ENCODE measurements at regions not wholly inside any gene's neighbourhood (a gene's known extent, or its start where the extent isn't known, plus 50 kb on each side); places are given as distances from the start of the nearest gene placed in this dataset.
"Not testable (repeated sequence)": the region's sequence is repeated elsewhere in the genome, so short reads cannot be mapped to it uniquely, and the experiment has no call there.

GRCh38 chrX:106284431-106285025 is 116.4 kb downstream of the PWWP3B start:
- no peaks in the 10 kb centered on the region for H3K9me3 ChIP-seq
- no peak overlapping the region for H3K4me3 ChIP-seq (ENCODE audit: low read depth, low read length)
- Mint-ChIP-seq H3K27me3 (ENCODE audit: insufficient read depth, unreplicated experiment) (no peaks in the 10 kb centered on the region), H3K4me1 (ENCODE audit: low read depth, unreplicated experiment) (peaks cover 7% of the 10 kb centered on the region), H3K9me3 (ENCODE audit: unreplicated experiment) (no peaks in the 10 kb centered on the region), H3K4me3 (ENCODE audit: unreplicated experiment) (no peak overlapping the region), H3K36me3 (ENCODE audit: insufficient read depth, unreplicated experiment) (no peaks in the 10 kb centered on the region), H3K27ac (ENCODE audit: unreplicated experiment) (no peak overlapping the region)
- H3K4me1 ChIP-seq, result no peaks in the 10 kb centered on the region
- no peak for TF ChIP-seq CTCF (IDR thresholded peaks at IDR 0.05; ENCODE audit: insufficient read depth in 1 of 2, low read depth in 1 of 2, low read length in 1 of 2, severe bottlenecking in 1 of 2, unreplicated experiment in 1 of 2)
- no peaks in the 10 kb centered on the region for H3K36me3 ChIP-seq (ENCODE audit: control insufficient read depth, insufficient read depth, low read length)
- DNase-seq, result no peak
- intact Hi-C loops (cut with micrococcal nuclease; ENCODE audit: unreplicated experiment), result no loop called here
- POLR2A ChIA-PET, result no interaction called here
- H3K27me3 ChIP-seq (replicated peaks; ENCODE audit: control insufficient read depth, insufficient read depth, low read length), result no peaks in the 10 kb centered on the region
- CTCF ChIA-PET, result no interaction called here
- no TSS peak for BruUV-seq (replicated peaks)

GRCh38 chrX:106286053-106286650 is 118.0 kb downstream of the PWWP3B start:
- Mint-ChIP-seq H3K36me3 (ENCODE audit: insufficient read depth, unreplicated experiment) (no peaks in the 10 kb centered on the region), H3K27ac (ENCODE audit: unreplicated experiment) (no peak overlapping the region), H3K9me3 (ENCODE audit: unreplicated experiment) (no peaks in the 10 kb centered on the region), H3K4me3 (ENCODE audit: unreplicated experiment) (no peak overlapping the region), H3K4me1 (ENCODE audit: low read depth, unreplicated experiment) (peaks cover 7% of the 10 kb centered on the region), H3K27me3 (ENCODE audit: insufficient read depth, unreplicated experiment) (no peaks in the 10 kb centered on the region)
- Histone ChIP-seq H3K4me1 (no peaks in the 10 kb centered on the region), H3K27me3 (replicated peaks; ENCODE audit: control insufficient read depth, insufficient read depth, low read length) (no peaks in the 10 kb centered on the region), H3K4me3 (ENCODE audit: low read depth, low read length) (no peak overlapping the region), H3K9me3 (no peaks in the 10 kb centered on the region), H3K36me3 (ENCODE audit: control insufficient read depth, insufficient read depth, low read length) (no peaks in the 10 kb centered on the region)
- ChIA-PET POLR2A (no interaction called here), CTCF (no interaction called here)
- peak in 1 of 2 experiments; percentile 24 for DNase-seq
- no peak for TF ChIP-seq CTCF (IDR thresholded peaks at IDR 0.05; ENCODE audit: insufficient read depth in 1 of 2, low read depth in 1 of 2, low read length in 1 of 2, severe bottlenecking in 1 of 2, unreplicated experiment in 1 of 2)
- BruUV-seq (replicated peaks), result no TSS peak
- intact Hi-C loops (cut with micrococcal nuclease; ENCODE audit: unreplicated experiment), result no loop called here

- POLR2A ChIA-PET; CTCF ChIA-PET; intact Hi-C loops (cut with micrococcal nuclease; ENCODE audit: unreplicated experiment); H3K27me3 ChIP-seq (replicated peaks; ENCODE audit: control insufficient read depth, insufficient read depth, low read length); H3K4me1 ChIP-seq; H3K36me3 Mint-ChIP-seq (ENCODE audit: insufficient read depth, unreplicated experiment); H3K9me3 Mint-ChIP-seq (ENCODE audit: unreplicated experiment); BruUV-seq (replicated peaks); H3K9me3 ChIP-seq; H3K27ac Mint-ChIP-seq (ENCODE audit: unreplicated experiment); H3K4me1 Mint-ChIP-seq (ENCODE audit: low read depth, unreplicated experiment); DNase-seq; H3K36me3 ChIP-seq (ENCODE audit: control insufficient read depth, insufficient read depth, low read length); H3K4me3 Mint-ChIP-seq (ENCODE audit: unreplicated experiment); H3K27me3 Mint-ChIP-seq (ENCODE audit: insufficient read depth, unreplicated experiment); H3K4me3 ChIP-seq (ENCODE audit: low read depth, low read length): not testable (repeated sequence)
Observed at GRCh38 chrX:106290778-106291177, 122.7 kb downstream of the PWWP3B start.

- H3K27me3 ChIP-seq (replicated peaks; ENCODE audit: control insufficient read depth, insufficient read depth, low read length); H3K36me3 ChIP-seq (ENCODE audit: control insufficient read depth, insufficient read depth, low read length); H3K27me3 Mint-ChIP-seq (ENCODE audit: insufficient read depth, unreplicated experiment); H3K9me3 Mint-ChIP-seq (ENCODE audit: unreplicated experiment); H3K4me3 ChIP-seq (ENCODE audit: low read depth, low read length); DNase-seq; BruUV-seq (replicated peaks); intact Hi-C loops (cut with micrococcal nuclease; ENCODE audit: unreplicated experiment); POLR2A ChIA-PET; CTCF ChIA-PET; H3K36me3 Mint-ChIP-seq (ENCODE audit: insufficient read depth, unreplicated experiment); H3K4me1 ChIP-seq; H3K4me3 Mint-ChIP-seq (ENCODE audit: unreplicated experiment); H3K9me3 ChIP-seq; H3K4me1 Mint-ChIP-seq (ENCODE audit: low read depth, unreplicated experiment); H3K27ac Mint-ChIP-seq (ENCODE audit: unreplicated experiment): not testable (repeated sequence)
Observed at GRCh38 chrX:106291779-106292390, 123.8 kb downstream of the PWWP3B start.
